H1 (cell line): ENCODE measurements at regions not wholly inside any gene's neighbourhood (a gene's known extent, or its start where the extent isn't known, plus 50 kb on each side); places are given as distances from the start of the nearest gene placed in this dataset.

Experiments
- CREB1 ChIP-seq: IDR thresholded peaks from 2 replicates; pipeline ENCODE4 v1.6.1; 2012; ENCODE audit warnings: inconsistent platforms
- EZH2 ChIP-seq: fragments of 200-600 bp; sonication (generic); IDR thresholded peaks from 2 replicates; pipeline ENCODE4 v1.7.1; 2012; ENCODE audit warnings: low read depth, mild to moderate bottlenecking, moderate library complexity, low read length, inconsistent platforms; ENCODE audit not compliant: severe bottlenecking
- JUN ChIP-seq: IDR thresholded peaks from 2 replicates; pipeline ENCODE4 v1.6.1; 2011; ENCODE audit warnings: low read depth, mild to moderate bottlenecking, improper control_type of control experiment, low read length
- POLR2AphosphoS5 ChIP-seq: IDR thresholded peaks from 2 replicates; pipeline ENCODE4 v1.6.1; 2011; ENCODE audit warnings: low read depth, low read length
- POU5F1 ChIP-seq: IDR thresholded peaks from 2 replicates; pipeline ENCODE4 v1.6.1; 2011; ENCODE audit warnings: low read depth, mild to moderate bottlenecking, low read length, moderate library complexity
- RBBP5 ChIP-seq: IDR thresholded peaks from 2 replicates; pipeline ENCODE4 v1.7.1; 2012; ENCODE audit warnings: low read depth, mild to moderate bottlenecking, inconsistent platforms, low read length, moderate library complexity, borderline replicate concordance
- SIX5 ChIP-seq: IDR thresholded peaks from 2 replicates; pipeline ENCODE4 v1.6.1; 2011; ENCODE audit warnings: mild to moderate bottlenecking, low read depth, low read length
- SP4 ChIP-seq: IDR thresholded peaks from 2 replicates; pipeline ENCODE4 v1.6.1; 2012; ENCODE audit warnings: low read length, inconsistent platforms
- TCF12 ChIP-seq: IDR thresholded peaks from 2 replicates; pipeline ENCODE4 v1.6.1; 2011; ENCODE audit warnings: low read depth, mild to moderate bottlenecking, low read length
- TF ChIP-seq, protein P1 (sequence below): fragments of 300-600 bp; sonication (generic); IDR thresholded peaks from 2 replicates; pipeline ENCODE4 v1.7.1; 2012; ENCODE audit warnings: low read length, moderate library complexity, mild to moderate bottlenecking, inconsistent platforms; ENCODE audit not compliant: insufficient replicate concordance

DNA sequence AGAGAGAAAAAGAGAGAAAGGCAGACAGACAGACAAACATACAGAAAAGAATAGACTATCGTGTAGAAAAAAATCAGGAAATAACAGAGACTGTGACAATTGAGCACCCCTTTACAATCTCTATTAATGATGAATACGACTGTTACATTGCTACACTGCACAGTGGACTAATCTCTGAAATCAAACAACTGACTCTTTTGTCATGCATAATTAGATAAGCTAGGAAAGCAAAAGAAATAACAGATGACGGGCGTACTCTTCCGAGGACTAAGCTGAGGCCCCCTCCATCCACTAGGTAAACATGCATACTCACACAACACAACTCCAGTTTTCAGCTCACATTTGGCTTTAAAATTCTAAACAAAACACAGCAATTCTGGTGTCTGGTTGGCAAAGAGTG lies 267.0 kb downstream of the NOL4 start (continued):
- TF ChIP-seq, protein P1, sequence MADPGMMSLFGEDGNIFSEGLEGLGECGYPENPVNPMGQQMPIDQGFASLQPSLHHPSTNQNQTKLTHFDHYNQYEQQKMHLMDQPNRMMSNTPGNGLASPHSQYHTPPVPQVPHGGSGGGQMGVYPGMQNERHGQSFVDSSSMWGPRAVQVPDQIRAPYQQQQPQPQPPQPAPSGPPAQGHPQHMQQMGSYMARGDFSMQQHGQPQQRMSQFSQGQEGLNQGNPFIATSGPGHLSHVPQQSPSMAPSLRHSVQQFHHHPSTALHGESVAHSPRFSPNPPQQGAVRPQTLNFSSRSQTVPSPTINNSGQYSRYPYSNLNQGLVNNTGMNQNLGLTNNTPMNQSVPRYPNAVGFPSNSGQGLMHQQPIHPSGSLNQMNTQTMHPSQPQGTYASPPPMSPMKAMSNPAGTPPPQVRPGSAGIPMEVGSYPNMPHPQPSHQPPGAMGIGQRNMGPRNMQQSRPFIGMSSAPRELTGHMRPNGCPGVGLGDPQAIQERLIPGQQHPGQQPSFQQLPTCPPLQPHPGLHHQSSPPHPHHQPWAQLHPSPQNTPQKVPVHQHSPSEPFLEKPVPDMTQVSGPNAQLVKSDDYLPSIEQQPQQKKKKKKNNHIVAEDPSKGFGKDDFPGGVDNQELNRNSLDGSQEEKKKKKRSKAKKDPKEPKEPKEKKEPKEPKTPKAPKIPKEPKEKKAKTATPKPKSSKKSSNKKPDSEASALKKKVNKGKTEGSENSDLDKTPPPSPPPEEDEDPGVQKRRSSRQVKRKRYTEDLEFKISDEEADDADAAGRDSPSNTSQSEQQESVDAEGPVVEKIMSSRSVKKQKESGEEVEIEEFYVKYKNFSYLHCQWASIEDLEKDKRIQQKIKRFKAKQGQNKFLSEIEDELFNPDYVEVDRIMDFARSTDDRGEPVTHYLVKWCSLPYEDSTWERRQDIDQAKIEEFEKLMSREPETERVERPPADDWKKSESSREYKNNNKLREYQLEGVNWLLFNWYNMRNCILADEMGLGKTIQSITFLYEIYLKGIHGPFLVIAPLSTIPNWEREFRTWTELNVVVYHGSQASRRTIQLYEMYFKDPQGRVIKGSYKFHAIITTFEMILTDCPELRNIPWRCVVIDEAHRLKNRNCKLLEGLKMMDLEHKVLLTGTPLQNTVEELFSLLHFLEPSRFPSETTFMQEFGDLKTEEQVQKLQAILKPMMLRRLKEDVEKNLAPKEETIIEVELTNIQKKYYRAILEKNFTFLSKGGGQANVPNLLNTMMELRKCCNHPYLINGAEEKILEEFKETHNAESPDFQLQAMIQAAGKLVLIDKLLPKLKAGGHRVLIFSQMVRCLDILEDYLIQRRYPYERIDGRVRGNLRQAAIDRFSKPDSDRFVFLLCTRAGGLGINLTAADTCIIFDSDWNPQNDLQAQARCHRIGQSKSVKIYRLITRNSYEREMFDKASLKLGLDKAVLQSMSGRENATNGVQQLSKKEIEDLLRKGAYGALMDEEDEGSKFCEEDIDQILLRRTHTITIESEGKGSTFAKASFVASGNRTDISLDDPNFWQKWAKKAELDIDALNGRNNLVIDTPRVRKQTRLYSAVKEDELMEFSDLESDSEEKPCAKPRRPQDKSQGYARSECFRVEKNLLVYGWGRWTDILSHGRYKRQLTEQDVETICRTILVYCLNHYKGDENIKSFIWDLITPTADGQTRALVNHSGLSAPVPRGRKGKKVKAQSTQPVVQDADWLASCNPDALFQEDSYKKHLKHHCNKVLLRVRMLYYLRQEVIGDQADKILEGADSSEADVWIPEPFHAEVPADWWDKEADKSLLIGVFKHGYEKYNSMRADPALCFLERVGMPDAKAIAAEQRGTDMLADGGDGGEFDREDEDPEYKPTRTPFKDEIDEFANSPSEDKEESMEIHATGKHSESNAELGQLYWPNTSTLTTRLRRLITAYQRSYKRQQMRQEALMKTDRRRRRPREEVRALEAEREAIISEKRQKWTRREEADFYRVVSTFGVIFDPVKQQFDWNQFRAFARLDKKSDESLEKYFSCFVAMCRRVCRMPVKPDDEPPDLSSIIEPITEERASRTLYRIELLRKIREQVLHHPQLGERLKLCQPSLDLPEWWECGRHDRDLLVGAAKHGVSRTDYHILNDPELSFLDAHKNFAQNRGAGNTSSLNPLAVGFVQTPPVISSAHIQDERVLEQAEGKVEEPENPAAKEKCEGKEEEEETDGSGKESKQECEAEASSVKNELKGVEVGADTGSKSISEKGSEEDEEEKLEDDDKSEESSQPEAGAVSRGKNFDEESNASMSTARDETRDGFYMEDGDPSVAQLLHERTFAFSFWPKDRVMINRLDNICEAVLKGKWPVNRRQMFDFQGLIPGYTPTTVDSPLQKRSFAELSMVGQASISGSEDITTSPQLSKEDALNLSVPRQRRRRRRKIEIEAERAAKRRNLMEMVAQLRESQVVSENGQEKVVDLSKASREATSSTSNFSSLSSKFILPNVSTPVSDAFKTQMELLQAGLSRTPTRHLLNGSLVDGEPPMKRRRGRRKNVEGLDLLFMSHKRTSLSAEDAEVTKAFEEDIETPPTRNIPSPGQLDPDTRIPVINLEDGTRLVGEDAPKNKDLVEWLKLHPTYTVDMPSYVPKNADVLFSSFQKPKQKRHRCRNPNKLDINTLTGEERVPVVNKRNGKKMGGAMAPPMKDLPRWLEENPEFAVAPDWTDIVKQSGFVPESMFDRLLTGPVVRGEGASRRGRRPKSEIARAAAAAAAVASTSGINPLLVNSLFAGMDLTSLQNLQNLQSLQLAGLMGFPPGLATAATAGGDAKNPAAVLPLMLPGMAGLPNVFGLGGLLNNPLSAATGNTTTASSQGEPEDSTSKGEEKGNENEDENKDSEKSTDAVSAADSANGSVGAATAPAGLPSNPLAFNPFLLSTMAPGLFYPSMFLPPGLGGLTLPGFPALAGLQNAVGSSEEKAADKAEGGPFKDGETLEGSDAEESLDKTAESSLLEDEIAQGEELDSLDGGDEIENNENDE = no peak
- TF ChIP-seq EZH2 (no peak), CREB1 (no peak), TCF12 (no peak), POLR2AphosphoS5 (no peak), RBBP5 (no peak), JUN (no peak), SIX5 (no peak), POU5F1 (no peak), SP4 (no peak)
- TF ChIP-seq, all 59 proteins: peak for 0
